ENCODE measurements at regions not wholly inside any gene's neighbourhood (a gene's known extent, or its start where the extent isn't known, plus 50 kb on each side); places are given as distances from the start of the nearest gene placed in this dataset.

GRCh38 chr11:129258205-129258604 lies 66.1 kb upstream of the ARHGAP32 start:
- peaks cover 5% of the 10 kb centered on the region; the same call in 1 of the 2 replicates for H3K79me2 ChIP-seq (ENCODE audit: insufficient read depth, low read length)
- no peaks in the 10 kb centered on the region for H3K23me2 ChIP-seq (ENCODE audit: insufficient read length, low read depth, low read length, poor library complexity, severe bottlenecking)
- H3K27me3 ChIP-seq (ENCODE audit: insufficient read depth, low read length) = no peaks in the 10 kb centered on the region
- H3T11ph ChIP-seq (ENCODE audit: low read length) = peak overlapping the region; percentile 45
- no peak for TF ChIP-seq CTCF (conservative IDR thresholded peaks at IDR 0.05)
- H3K18ac ChIP-seq (ENCODE audit: insufficient read length, low read depth, low read length) = no peak overlapping the region
- H4K5ac ChIP-seq (ENCODE audit: insufficient read length, low read depth, low read length) = no peak overlapping the region
- Mint-ChIP-seq H3K36me3 (ENCODE audit: insufficient read depth in 1 of 3, low read depth in 3 of 3) (no peaks in the 10 kb centered on the region; a peak in 1 of 7 replicates), H3K27me3 (ENCODE audit: low read depth) (no peaks in the 10 kb centered on the region), H3K4me3 (no peak overlapping the region), H3K27ac (peak overlapping the region; percentile 74 to 93 (median 91)), H3K9me3 (no peaks in the 10 kb centered on the region), H3K4me1 (peaks cover 59 to 82% of the 10 kb centered on the region in 2 experiments)
- H4K20me1 ChIP-seq (ENCODE audit: control insufficient read depth, insufficient read depth, insufficient read length) = no peaks in the 10 kb centered on the region
- no peak overlapping the region for H2BK12ac ChIP-seq (ENCODE audit: insufficient read length, low read depth, low read length)
- H2AK5ac ChIP-seq (ENCODE audit: insufficient read length, low read length) = no peak overlapping the region
- DNase-seq = no peak
- no peak overlapping the region for H3K9ac ChIP-seq (ENCODE audit: extremely low read depth, insufficient read length, low read length)
- no CpG with 5 or more reads among the region's 5 CpGs for WGBS (ENCODE audit: extremely low coverage, insufficient read length, low lambda C conversion rate)
- no peak overlapping the region for H2AFZ ChIP-seq (ENCODE audit: low read length)
- no peak overlapping the region for H3K56ac ChIP-seq (ENCODE audit: insufficient read length, low read depth, low read length)
- H4K8ac ChIP-seq (replicated peaks; ENCODE audit: insufficient read length, low read depth, low read length) = no peak overlapping the region
- no peaks in the 10 kb centered on the region for H3K79me1 ChIP-seq (ENCODE audit: insufficient read depth, low read depth, low read length, poor library complexity, severe bottlenecking)
- H2BK5ac ChIP-seq (ENCODE audit: insufficient read length, low read length) = no peak overlapping the region
- H3K14ac ChIP-seq (ENCODE audit: insufficient read depth, low read length) = no peak overlapping the region
- H3K4ac ChIP-seq (ENCODE audit: low read depth, low read length) = no peak overlapping the region
- no peak overlapping the region for H2BK20ac ChIP-seq (ENCODE audit: low read depth, low read length, poor library complexity, severe bottlenecking)
- no peak overlapping the region for H4K91ac ChIP-seq (ENCODE audit: insufficient read length, low read depth, low read length)
- no peak overlapping the region for H2BK120ac ChIP-seq (ENCODE audit: low read depth, low read length, poor library complexity, severe bottlenecking)
- H3K4me2 ChIP-seq (ENCODE audit: insufficient read depth, insufficient read length, low read length) = no peak overlapping the region
- H2BK15ac ChIP-seq (ENCODE audit: low read depth, low read length) = no peak overlapping the region
- H3K27ac ChIP-seq (ENCODE audit: insufficient read length, low read depth, low read length) = no peak overlapping the region
- H3K4me1 ChIP-seq (ENCODE audit: insufficient read depth, low read length) = peaks cover 6% of the 10 kb centered on the region
- no peaks in the 10 kb centered on the region for H3K9me3 ChIP-seq (ENCODE audit: control insufficient read depth, low read depth, low read length)
- H3K23ac ChIP-seq (ENCODE audit: insufficient read length, low read depth, low read length) = no peak overlapping the region

Measured in H9 (cell line).